RCC 7860 (cell line): ENCODE measurements at regions not wholly inside any gene's neighbourhood (a gene's known extent, or its start where the extent isn't known, plus 50 kb on each side); places are given as distances from the start of the nearest gene placed in this dataset.
A peak's percentile ranks its signal among the peaks of the same experiment; 100 is the strongest.

Experiments used
- DNase-seq: peaks from one replicate; pipeline ENCODE4 v3.0.0-alpha.2; 2015; ENCODE audit warnings: low spot score
- FAIRE-seq: peaks from 2 replicates; lab custom pipeline; 2012; peaks lifted over from hg19 to GRCh38; lab: Jason Lieb, UNC

DNA sequence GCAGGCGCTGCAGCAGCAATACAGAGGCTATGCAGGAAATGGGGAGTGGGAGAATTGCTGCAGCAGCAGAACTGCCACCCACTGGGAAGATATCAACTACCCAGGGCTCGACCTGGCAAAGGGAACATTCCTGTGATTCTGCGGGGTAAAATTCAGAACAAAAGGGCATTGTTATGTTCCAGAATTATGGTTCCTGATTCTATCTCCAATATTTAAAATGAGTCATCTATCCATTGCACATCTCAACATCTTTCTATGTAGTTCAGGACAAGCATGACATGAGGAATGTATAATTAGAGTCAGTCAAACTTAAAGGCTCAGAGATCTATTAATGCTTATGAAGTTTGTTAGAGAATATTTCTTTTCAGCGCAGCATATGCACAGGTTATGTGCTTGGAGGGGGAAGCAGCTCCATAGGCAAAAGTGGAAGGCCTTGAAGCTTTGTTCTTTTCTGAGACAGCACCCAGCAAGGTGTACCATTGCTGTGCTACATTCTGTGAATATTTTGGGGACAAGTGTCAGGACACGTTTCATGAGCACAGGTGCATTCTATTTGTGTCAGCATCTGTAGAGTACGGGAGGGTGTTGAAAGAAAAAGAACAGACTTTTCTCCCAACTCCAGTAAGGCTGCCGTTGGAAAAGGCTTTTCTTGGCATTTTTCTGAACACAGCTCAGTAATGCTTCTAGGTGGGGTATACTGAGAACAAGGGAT, 395.6 kb upstream of the MPDZ start:
- FAIRE-seq = no peak
- no peak for DNase-seq

- no peak for FAIRE-seq
- DNase-seq = no peak
These were observed 393.9 kb upstream of the MPDZ start for GRCh38 chr9:13673348-13673747.

DNA sequence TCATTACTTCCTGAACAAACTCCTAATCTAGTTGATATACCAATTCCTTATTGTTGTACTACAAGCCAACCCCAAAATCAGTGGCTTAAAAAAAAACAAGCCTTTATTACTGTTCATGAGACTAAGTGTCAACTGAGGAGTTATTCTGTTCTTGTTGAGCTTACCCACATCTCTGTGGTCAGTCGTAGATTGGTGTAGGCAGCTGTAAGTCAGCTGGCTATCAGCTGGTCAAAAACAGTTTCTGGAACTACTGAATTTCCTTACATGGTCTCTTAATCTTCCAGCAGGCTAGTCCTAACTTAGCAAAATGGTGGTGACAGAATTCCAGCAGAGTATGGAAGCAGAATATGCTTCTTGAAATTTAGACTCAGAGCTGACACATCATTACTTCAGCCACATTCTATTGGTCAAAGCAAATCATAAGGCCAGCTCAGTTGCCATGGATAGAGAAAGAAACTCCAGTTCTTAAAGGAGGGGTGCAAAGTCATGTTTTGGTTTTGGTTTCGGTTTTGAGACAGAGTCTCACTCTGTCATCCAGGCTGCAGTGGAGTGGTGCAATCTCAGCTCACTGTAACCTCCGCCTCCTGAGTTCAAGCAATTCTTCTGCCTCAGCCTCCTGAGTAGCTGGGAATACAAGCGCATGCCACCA, 386.1 kb upstream of the MPDZ start:
- FAIRE-seq = no peak

DNA sequence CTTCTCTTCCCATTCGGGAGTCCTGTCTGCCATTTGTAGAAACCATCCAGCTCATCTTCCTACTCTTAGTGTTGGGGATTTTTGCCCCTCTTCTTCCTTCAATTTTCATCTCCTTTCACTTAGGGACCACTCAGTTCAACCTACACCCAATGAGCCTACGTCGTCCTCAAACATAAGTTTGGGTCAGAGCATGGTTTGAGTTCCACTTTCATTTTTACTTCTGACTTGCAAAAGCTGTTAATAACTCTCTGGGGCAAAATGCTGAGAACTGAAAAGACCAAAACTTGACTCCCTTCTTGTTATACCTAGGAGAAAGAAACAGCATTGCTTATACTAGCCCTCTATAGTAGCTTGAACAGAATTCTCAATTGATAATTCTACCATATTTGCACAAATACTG, 381.5 kb upstream of the MPDZ start:
- FAIRE-seq (no peak), DNase-seq (no peak)

More for the DNA sequence above, 386.1 kb upstream of the MPDZ start:
- DNase-seq = peak; percentile 40

DNA sequence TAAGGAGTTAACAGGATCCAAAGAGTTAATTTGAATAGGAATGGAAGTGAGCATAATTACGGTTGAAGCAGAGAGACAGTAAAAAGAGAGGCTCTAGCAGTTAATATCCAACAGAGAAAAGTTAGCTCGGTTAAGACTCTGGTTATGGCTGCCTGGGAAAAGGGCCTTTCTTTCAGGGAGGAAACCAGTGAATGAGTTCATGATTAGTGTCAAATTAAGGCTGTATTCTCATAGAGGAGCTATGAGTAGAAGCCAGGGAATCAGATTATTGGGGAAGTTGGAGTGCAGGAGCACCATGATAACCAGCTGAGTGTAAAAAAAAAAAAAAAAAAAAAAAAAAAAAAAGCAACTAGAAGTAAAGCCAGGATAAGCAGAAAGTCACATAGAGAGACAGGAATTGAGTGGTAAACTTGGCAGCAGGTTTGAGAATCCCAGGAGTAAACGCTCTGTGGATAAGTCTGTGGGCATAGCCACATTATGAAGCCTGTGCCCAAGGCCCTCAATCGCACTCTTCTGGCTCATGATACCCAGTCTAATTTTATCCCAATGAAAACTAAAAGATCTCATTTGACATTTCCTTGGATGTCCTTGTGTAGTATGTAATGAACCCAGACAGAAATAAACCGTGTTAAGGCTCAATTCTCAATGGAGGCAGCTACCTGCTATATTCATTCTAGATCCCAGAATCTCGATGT, 372.6 kb upstream of the MPDZ start:
- no peak for DNase-seq
- no peak for FAIRE-seq

DNA sequence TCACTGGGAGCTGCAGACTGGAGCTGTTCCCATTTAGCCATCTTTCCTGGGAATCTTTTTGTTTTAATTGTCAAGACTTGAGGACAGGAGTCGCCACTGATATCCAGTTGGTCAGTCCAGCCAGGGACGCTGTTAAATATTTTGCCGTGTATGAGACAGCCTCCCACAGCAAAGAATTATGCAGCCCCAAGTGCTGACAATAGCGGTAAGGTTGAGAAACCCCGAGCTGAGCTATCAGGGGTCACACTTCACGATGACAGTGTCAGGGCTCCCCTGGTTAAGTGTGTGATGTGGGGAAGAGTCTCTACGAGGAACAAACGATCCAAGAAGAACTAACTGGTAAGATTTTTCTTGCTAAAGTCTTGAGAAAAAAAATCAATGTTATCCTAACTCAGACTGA, 372.0 kb upstream of the MPDZ start:
- no peak for FAIRE-seq
- no peak for DNase-seq

GRCh38 chr9:13648676-13649075, 369.2 kb upstream of the MPDZ start:
- FAIRE-seq (no peak), DNase-seq (no peak)

GRCh38 chr9:13648068-13648467, 368.6 kb upstream of the MPDZ start:
- DNase-seq (no peak), FAIRE-seq (no peak)

DNA sequence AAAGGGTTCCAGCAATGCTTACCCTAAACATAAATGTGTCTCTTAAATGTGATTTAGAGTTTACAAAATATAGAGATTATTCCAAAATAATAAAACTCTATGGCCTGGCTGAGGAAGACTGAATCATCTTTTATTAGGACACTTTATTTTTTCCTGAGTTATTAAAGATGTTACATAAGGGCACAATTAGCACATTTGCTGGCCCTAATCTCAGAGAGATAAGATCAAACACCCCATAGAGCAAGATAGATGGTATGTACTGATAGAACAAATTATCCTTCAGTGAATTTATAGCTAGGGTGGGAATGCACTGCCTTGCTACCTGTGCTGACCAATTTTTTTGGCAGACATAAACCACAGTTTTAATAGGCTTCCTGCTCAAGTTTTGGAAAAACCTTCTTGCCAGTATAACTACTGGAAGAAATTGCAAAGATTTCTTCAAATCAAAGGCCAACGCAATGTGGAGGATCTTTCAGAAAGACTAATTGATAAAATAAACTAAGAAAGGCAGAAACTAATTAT, 367.1 kb upstream of the MPDZ start:
- no peak for DNase-seq

DNA sequence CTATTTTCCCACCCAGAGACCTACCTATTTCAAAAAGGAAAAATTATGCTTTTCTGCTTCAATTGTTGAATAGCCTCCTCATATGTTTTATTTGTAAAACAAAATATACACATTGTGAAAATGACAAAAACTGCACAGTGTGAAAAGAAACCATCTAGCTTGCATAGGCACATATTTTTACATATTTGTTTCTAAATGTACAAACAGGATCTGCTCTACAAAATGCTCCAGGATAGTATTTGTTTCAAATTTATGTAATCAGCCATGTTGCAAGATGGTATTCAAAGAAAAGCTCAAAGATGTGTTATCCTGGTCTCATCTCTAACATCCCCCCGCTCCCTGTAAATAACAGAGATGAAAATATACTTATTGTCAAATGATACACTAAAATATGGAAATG, 366.1 kb upstream of the MPDZ start:
- FAIRE-seq (no peak), DNase-seq (no peak)

More for the DNA sequence above, 367.1 kb upstream of the MPDZ start:
- FAIRE-seq = no peak

DNA sequence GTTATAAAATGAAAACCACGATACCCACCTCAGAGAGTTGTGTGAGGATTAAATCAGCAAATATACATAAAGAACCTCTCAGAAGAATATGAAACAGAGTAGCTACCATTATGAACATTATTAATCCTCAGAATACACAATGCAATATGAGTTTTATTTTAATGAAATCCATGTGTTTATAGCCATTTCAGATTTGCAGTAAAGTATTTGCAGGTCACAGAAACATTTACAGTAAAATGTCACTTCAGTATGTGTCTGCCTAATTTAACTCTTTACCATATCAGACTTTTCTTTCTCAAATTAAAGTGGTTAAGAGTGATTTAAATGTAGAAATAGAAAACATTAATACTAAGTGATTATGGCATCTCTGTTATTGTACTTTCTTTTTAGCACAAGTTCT, 365.2 kb upstream of the MPDZ start:
- no peak for DNase-seq
- no peak for FAIRE-seq

GRCh38 chr9:13642646-13643045, 363.2 kb upstream of the MPDZ start:
- DNase-seq (no peak), FAIRE-seq (no peak)

GRCh38 chr9:13629067-13629466, 349.6 kb upstream of the MPDZ start:
- FAIRE-seq = no peak

DNA sequence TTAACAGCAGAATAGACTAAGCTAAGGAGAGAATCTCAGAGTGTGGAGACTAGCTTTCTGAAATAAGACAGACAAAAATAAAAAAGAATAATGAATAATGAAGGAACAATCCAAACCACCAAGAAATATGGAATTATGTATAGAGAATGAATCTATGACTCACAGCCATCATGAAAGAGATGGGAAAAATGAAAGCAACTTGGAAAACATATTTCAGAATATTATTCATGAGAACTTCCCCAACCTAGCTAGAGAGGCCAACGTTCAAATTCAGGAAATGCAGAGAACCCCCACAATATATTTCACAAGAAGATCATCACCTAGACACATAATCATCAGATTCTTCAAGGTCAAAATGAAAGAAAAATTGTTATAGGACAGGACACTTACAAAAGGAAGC, 349.0 kb upstream of the MPDZ start:
- no peak for DNase-seq

More at GRCh38 chr9:13629067-13629466, 349.6 kb upstream of the MPDZ start:
- DNase-seq = no peak

DNA sequence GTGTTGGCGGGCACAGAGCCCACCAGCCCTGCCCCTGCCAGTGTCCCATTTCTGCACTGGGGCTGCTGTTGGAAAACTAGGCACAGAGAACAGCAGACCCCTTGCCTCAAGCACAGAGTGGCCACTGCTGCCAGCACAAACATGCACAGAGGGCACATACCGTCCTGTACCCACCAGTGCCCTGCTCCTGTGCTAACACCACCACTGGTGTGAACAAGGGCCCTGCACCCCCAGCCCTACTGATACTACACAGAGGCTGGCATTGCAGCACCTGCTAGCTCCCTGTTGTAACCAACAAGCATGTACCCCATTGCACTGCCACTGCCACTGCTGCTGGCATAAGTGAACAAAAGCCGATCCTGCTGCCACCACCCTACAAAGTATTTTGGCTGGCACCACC, 348.0 kb upstream of the MPDZ start:
- FAIRE-seq (no peak), DNase-seq (no peak)

More for the DNA sequence above, 349.0 kb upstream of the MPDZ start:
- no peak for FAIRE-seq

DNA sequence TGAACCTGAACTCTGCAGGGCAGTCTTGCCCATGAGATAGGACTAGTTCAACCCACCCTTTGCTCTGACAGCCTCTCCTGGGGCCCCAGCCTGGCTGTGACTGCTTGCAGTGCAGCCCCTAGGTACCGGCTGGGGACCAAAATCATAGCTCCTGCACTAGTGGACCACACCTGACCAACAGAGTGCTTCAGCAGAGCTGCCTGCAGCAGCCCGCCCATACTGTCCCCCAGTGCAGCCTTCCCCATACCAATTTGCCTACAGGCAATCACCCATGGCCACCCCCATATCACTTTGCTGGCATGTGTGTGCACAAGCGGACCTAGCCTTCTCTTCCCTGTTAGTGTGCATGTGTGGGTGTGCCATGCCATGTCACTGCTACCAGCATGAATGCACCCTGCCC, 347.6 kb upstream of the MPDZ start:
- no peak for FAIRE-seq
- no peak for DNase-seq

DNA sequence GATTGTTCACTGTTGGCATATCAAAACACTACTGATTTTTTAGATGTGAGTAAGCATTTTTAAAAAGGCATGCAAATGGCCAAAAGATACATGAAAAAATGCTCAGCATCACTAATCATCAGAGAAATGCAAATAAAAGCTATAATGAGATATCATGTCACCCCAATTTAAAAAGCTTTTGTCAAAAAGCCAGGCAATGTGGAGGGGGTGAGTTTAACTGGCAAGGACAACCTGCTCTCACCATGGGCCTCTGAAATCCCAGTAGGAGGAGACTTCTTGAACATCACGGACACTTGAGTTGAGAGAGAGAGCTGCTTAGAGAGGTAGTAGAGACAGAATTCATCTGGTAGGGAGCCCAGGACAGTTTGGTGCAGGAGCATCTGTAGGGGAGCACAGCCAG, 347.1 kb upstream of the MPDZ start:
- DNase-seq (no peak), FAIRE-seq (no peak)

DNA sequence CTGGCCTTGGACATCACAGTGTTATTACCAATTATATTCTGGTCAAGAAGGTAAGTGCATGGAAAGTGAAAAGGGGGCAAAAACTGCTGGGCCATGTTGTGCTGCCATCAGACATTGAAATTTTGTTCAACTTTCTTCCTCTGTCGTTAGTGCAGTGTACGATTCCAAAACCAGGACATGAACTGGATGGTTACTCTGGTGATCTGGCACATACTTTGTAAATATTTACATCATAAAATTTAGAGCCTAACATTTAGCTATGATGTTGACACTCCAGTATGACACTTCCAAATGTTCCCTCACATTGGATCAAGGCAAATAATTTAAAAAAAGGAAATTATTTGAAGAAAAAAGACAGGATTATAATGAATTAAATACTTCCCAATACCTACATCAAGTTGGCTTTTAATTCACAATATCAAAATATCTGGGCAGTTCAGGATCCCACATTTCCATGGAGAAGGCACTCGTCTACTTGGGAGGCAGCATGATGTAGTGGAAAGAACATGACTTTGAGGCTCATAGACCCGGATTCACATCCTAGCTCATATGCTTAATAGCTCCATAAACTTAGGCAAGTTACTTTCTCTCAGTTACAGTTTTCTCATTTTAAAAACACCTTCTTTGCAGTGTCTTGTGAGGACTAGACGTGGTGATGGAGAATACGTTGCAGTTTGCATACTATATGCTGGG, 342.5 kb upstream of the MPDZ start:
- no peak for FAIRE-seq
- DNase-seq = no peak

DNA sequence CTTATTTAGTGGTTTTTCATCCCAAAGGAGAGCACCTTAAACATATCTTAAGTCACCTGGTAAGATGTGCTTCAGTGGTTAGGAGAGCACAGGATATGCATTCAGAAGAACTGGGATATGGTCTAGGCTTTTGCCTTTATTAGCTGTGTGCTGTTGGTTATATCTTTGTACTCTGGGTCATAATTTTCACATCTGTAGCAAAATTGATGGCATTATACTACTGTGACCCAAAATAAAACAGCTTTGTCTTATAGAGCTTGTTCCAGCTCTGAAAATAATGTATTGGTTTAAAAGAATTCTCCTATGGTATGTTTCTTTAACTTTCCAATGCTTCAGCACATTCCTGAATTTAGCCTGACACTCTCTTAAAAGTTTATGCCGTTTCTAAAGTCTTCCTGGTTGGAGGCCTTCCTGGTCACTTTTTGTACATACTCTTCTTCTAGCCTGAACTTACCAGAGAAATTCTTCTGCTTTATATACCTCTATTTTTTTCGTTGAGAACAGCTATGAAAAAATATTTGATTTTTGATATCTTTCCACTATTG, 337.1 kb upstream of the MPDZ start:
- FAIRE-seq (no peak), DNase-seq (no peak)

- no peak for FAIRE-seq
- DNase-seq = no peak
These were observed 336.4 kb upstream of the MPDZ start for GRCh38 chr9:13615660-13616490.
